ENCODE measurements at regions not wholly inside any gene's neighbourhood (a gene's known extent, or its start where the extent isn't known, plus 50 kb on each side); places are given as distances from the start of the nearest gene placed in this dataset.

GRCh38 chr2:3091696-3092095 is 285.9 kb downstream of the EIPR1 start:
- TF ChIP-seq CTCF (IDR thresholded peaks at IDR 0.05) (no peak), POLR2A (IDR thresholded peaks at IDR 0.05) (no peak)
